H9 (cell line): ENCODE measurements at regions not wholly inside any gene's neighbourhood (a gene's known extent, or its start where the extent isn't known, plus 50 kb on each side); places are given as distances from the start of the nearest gene placed in this dataset.

Source experiments
- DNase-seq: peaks from one replicate; pipeline ENCODE4 v3.0.0-alpha.2; 2017
- H2AFZ ChIP-seq: one replicate; pipeline ENCODE4 v1.6.1; 2013; ENCODE audit warnings: mild to moderate bottlenecking, low read length, control low read depth, moderate library complexity
- H2AK5ac ChIP-seq: 2 replicates; pipeline ENCODE4 v1.6.1; 2013; ENCODE audit warnings: low read length, control low read depth, mixed read lengths; ENCODE audit not compliant: insufficient read length
- H2BK120ac ChIP-seq: one replicate; pipeline ENCODE4 v1.6.1; 2013; ENCODE audit warnings: low read depth, mild to moderate bottlenecking, low read length, control low read depth, inconsistent platforms; ENCODE audit not compliant: poor library complexity, severe bottlenecking
- H2BK12ac ChIP-seq: 2 replicates; pipeline ENCODE4 v1.6.1; 2013; ENCODE audit warnings: low read length, control low read depth, mixed read lengths, low read depth; ENCODE audit not compliant: insufficient read length
- H2BK15ac ChIP-seq: 2 replicates; pipeline ENCODE4 v1.6.1; 2013; ENCODE audit warnings: low read depth, low read length, control low read depth
- H2BK20ac ChIP-seq: one replicate; pipeline ENCODE4 v1.6.1; 2013; ENCODE audit warnings: low read depth, mild to moderate bottlenecking, low read length, control low read depth, inconsistent platforms; ENCODE audit not compliant: poor library complexity, severe bottlenecking
- H2BK5ac ChIP-seq: 2 replicates; pipeline ENCODE4 v1.6.1; 2013; ENCODE audit warnings: low read length, control low read depth, mixed read lengths; ENCODE audit not compliant: insufficient read length
- H3K14ac ChIP-seq: 2 replicates; pipeline ENCODE4 v1.6.1; 2013; ENCODE audit warnings: low read length, control low read depth; ENCODE audit not compliant: insufficient read depth
- H3K18ac ChIP-seq: 2 replicates; pipeline ENCODE4 v1.6.1; 2013; ENCODE audit warnings: low read depth, mild to moderate bottlenecking, mixed read lengths, low read length, control low read depth; ENCODE audit not compliant: insufficient read length
- H3K23ac ChIP-seq: 2 replicates; pipeline ENCODE4 v1.6.1; 2013; ENCODE audit warnings: low read length, control low read depth, mixed read lengths, low read depth; ENCODE audit not compliant: insufficient read length
- H3K23me2 ChIP-seq: 2 replicates; pipeline ENCODE4 v1.6.1; 2013; ENCODE audit warnings: low read depth, mild to moderate bottlenecking, mixed read lengths, low read length, control low read depth; ENCODE audit not compliant: insufficient read length, poor library complexity, severe bottlenecking
- H3K27ac ChIP-seq: 2 replicates; pipeline ENCODE4 v1.5.1; 2013; ENCODE audit warnings: low read length, control low read depth, mixed read lengths, low read depth; ENCODE audit not compliant: insufficient read length
- H3K27me3 ChIP-seq: 2 replicates; pipeline ENCODE4 v1.6.1; 2013; ENCODE audit warnings: low read length, control low read depth, inconsistent platforms; ENCODE audit not compliant: insufficient read depth
- H3K4ac ChIP-seq: 2 replicates; pipeline ENCODE4 v1.6.1; 2013; ENCODE audit warnings: low read depth, mild to moderate bottlenecking, control low read depth, inconsistent platforms, low read length, moderate library complexity
- H3K4me1 ChIP-seq: 2 replicates; pipeline ENCODE4 v1.6.1; 2013; ENCODE audit warnings: low read length, control low read depth, inconsistent platforms; ENCODE audit not compliant: insufficient read depth
- H3K4me2 ChIP-seq: 2 replicates; pipeline ENCODE4 v1.6.1; 2013; ENCODE audit warnings: low read length, control low read depth, mixed read lengths; ENCODE audit not compliant: insufficient read length, insufficient read depth
- H3K56ac ChIP-seq: 2 replicates; pipeline ENCODE4 v1.6.1; 2013; ENCODE audit warnings: low read depth, mild to moderate bottlenecking, mixed read lengths, low read length, control low read depth; ENCODE audit not compliant: insufficient read length
- H3K79me1 ChIP-seq: 2 replicates; pipeline ENCODE4 v1.6.1; 2013; ENCODE audit warnings: low read depth, mild to moderate bottlenecking, moderate library complexity, low read length, control low read depth, inconsistent platforms; ENCODE audit not compliant: insufficient read depth, poor library complexity, severe bottlenecking
- H3K79me2 ChIP-seq: 2 replicates; pipeline ENCODE4 v1.6.1; 2013; ENCODE audit warnings: low read length, control low read depth, inconsistent platforms; ENCODE audit not compliant: insufficient read depth
- H3K9ac ChIP-seq: 2 replicates; pipeline ENCODE4 v1.6.1; 2013; ENCODE audit warnings: low read length, control low read depth, mixed read lengths; ENCODE audit not compliant: insufficient read length; ENCODE audit errors: extremely low read depth
- H3K9me3 ChIP-seq: one replicate; pipeline ENCODE4 v1.6.1; 2013; ENCODE audit warnings: low read depth, low read length, inconsistent platforms; ENCODE audit not compliant: control insufficient read depth
- H3T11ph ChIP-seq: one replicate; pipeline ENCODE4 v1.6.1; 2013; ENCODE audit warnings: mild to moderate bottlenecking, low read length, control low read depth, inconsistent platforms
- H4K20me1 ChIP-seq: one replicate; pipeline ENCODE4 v1.6.1; 2013; ENCODE audit not compliant: control insufficient read depth, insufficient read length, insufficient read depth
- H4K5ac ChIP-seq: 2 replicates; pipeline ENCODE4 v1.6.1; 2013; ENCODE audit warnings: low read depth, mild to moderate bottlenecking, mixed read lengths, low read length, control low read depth; ENCODE audit not compliant: insufficient read length
- H4K8ac ChIP-seq: replicated peaks from 2 replicates; pipeline ENCODE4 v1.6.1; 2013; ENCODE audit warnings: low read length, control low read depth, mixed read lengths, low read depth; ENCODE audit not compliant: insufficient read length
- H4K91ac ChIP-seq: 2 replicates; pipeline ENCODE4 v1.6.1; 2013; ENCODE audit warnings: low read depth, mild to moderate bottlenecking, moderate library complexity, mixed read lengths, low read length, control low read depth; ENCODE audit not compliant: insufficient read length
- H3K27ac Mint-ChIP-seq, 3 experiments: 2 replicates in 2 of 3; 3 replicates in 1 of 3; pipeline ENCODE4 v1.8.0; 2020 to 2021; ENCODE audit warnings: mixed read lengths in 3 of 3, mild to moderate bottlenecking in 1 of 3, moderate library complexity in 1 of 3
- H3K27me3 Mint-ChIP-seq: 2 replicates; pipeline ENCODE4 v1.8.0; 2021; ENCODE audit warnings: low read depth, mild to moderate bottlenecking, moderate library complexity, mixed read lengths
- H3K36me3 Mint-ChIP-seq, 3 experiments: 2 replicates in 2 of 3; 3 replicates in 1 of 3; pipeline ENCODE4 v1.8.0; 2020 to 2021; ENCODE audit warnings: low read depth in 3 of 3, mixed read lengths in 3 of 3; ENCODE audit not compliant: insufficient read depth in 1 of 3
- H3K4me1 Mint-ChIP-seq, 2 experiments: 2 replicates each; pipeline ENCODE4 v1.8.0; 2020; ENCODE audit warnings: mixed read lengths in 2 of 2
- H3K4me3 Mint-ChIP-seq, 2 experiments: 2 replicates in 1 of 2; 3 replicates in 1 of 2; pipeline ENCODE4 v1.8.0; 2020 to 2021; ENCODE audit warnings: mild to moderate bottlenecking in 2 of 2, mixed read lengths in 2 of 2, moderate library complexity in 1 of 2
- H3K9me3 Mint-ChIP-seq, 2 experiments: 2 replicates in 1 of 2; 3 replicates in 1 of 2; pipeline ENCODE4 v1.8.0; 2020; ENCODE audit warnings: mild to moderate bottlenecking in 2 of 2, mixed read lengths in 2 of 2, moderate library complexity in 1 of 2
- CTCF ChIP-seq: fragments of 200-600 bp; sonication (generic); conservative IDR thresholded peaks from 3 replicates; pipeline ENCODE4 v1.8.0; 2021; ENCODE audit warnings: antibody characterized with exemption, mild to moderate bottlenecking
- WGBS: extraction: QIAGEN DNeasy Blood & Tissue Kit; methylation state at CpG from one replicate; pipeline ENCODE4 v1.1.7; 2013; ENCODE audit warnings: missing lambda C conversion rate, low lambda C conversion rate, mixed read lengths; ENCODE audit not compliant: insufficient read length; ENCODE audit errors: extremely low coverage; 5-methylcytosine and 5-hydroxymethylcytosine counted together

- no peaks in the 10 kb centered on the region for H3K79me1 ChIP-seq
Measured at GRCh38 chr5:132132138-132132537, 58.5 kb downstream of the CSF2 start.

More at GRCh38 chr5:132132138-132132537, 58.5 kb downstream of the CSF2 start:
- H3K23ac ChIP-seq: no peak overlapping the region
- H3K4me1 ChIP-seq: no peaks in the 10 kb centered on the region
- no peak overlapping the region for H2BK12ac ChIP-seq
- no peak overlapping the region for H4K8ac ChIP-seq
- no peak overlapping the region for H2BK5ac ChIP-seq
- no peak overlapping the region for H2BK15ac ChIP-seq
- no peak overlapping the region for H3K18ac ChIP-seq
- H3K23me2 ChIP-seq: no peaks in the 10 kb centered on the region
- no peak overlapping the region for H3K56ac ChIP-seq
- H3K4ac ChIP-seq: no peak overlapping the region
- Mint-ChIP-seq H3K36me3 (no peaks in the 10 kb centered on the region; a peak in 1 of 7 replicates), H3K9me3 (peaks cover 21% of the 10 kb centered on the region in 2 experiments), H3K4me1 (no peaks in the 10 kb centered on the region), H3K4me3 (no peak overlapping the region), H3K27ac (no peak overlapping the region), H3K27me3 (peaks cover 23% of the 10 kb centered on the region)
- H2AFZ ChIP-seq: no peak overlapping the region
- no peak for TF ChIP-seq CTCF
- no peak overlapping the region for H2BK20ac ChIP-seq
- no peak overlapping the region for H2AK5ac ChIP-seq
- no peak overlapping the region for H2BK120ac ChIP-seq
- no peak overlapping the region for H4K5ac ChIP-seq
- H3K27me3 ChIP-seq: no peaks in the 10 kb centered on the region
- no CpG with 5 or more reads among the region's 1 CpG for WGBS
- H3K4me2 ChIP-seq: no peak overlapping the region
- no peaks in the 10 kb centered on the region for H4K20me1 ChIP-seq
- no peak overlapping the region for H3K27ac ChIP-seq
- H3K79me2 ChIP-seq: no peaks in the 10 kb centered on the region
- no peaks in the 10 kb centered on the region for H3K9me3 ChIP-seq
- no peak overlapping the region for H3T11ph ChIP-seq
- no peak for DNase-seq
- no peak overlapping the region for H4K91ac ChIP-seq
- no peak overlapping the region for H3K9ac ChIP-seq
- no peak overlapping the region for H3K14ac ChIP-seq
